IMR-90 (cell line): ENCODE measurements at regions not wholly inside any gene's neighbourhood (a gene's known extent, or its start where the extent isn't known, plus 50 kb on each side); places are given as distances from the start of the nearest gene placed in this dataset.

Source experiments
- ATAC-seq: fragments of 200-7000 bp; cut with Tn5 transposase; 2 replicates; pipeline ENCODE4 v1.9.1; 2020; ENCODE audit warnings: low read depth, mild to moderate bottlenecking, moderate library complexity
- BruUV-seq: library from RNA; stranded (reverse); fragments of 400-500 nt; replicated peaks from 2 replicates; lab custom pipeline; 2021; lab: Mats Ljungman, UMichigan
- CTCF ChIA-PET: fragments of 300-600 bp; formaldehyde crosslinking; extraction: SDS; loops from one replicate; lab custom pipeline; 2021; ENCODE audit warnings: antibody characterized with exemption; lab: Yijun Ruan, JAX
- POLR2A ChIA-PET: fragments of 300-600 bp; sonication (Branson Sonifier 250); formaldehyde crosslinking; loops from one replicate; lab custom pipeline; 2022; ENCODE audit warnings: antibody characterized with exemption; ENCODE audit not compliant: unreplicated experiment; lab: Charles Lee
- DNase-seq: peaks from one replicate; pipeline ENCODE4 v3.0.0; 2013
- H2AFZ ChIP-seq: replicated peaks from 2 replicates; pipeline ENCODE3; 2013; ENCODE audit warnings: low read length, mild to moderate bottlenecking; ENCODE audit not compliant: poor library complexity
- H2AK5ac ChIP-seq: 2 replicates; pipeline ENCODE4 v1.6.1; 2013; ENCODE audit warnings: low read depth, low read length, inconsistent platforms
- H2AK9ac ChIP-seq: replicated peaks from 2 replicates; pipeline ENCODE3; 2013; ENCODE audit warnings: mild to moderate bottlenecking, low read depth, low read length, moderate library complexity; ENCODE audit not compliant: poor library complexity
- H2BK120ac ChIP-seq: 2 replicates; pipeline ENCODE4 v1.6.1; 2013; ENCODE audit warnings: low read depth, low read length, inconsistent platforms
- H2BK15ac ChIP-seq: 3 replicates; pipeline ENCODE4 v1.6.1; 2013; ENCODE audit warnings: low read depth, low read length, inconsistent platforms
- H2BK20ac ChIP-seq: 2 replicates; pipeline ENCODE4 v1.6.1; 2013; ENCODE audit warnings: low read depth, mild to moderate bottlenecking, inconsistent platforms, low read length, moderate library complexity
- H2BK5ac ChIP-seq: 2 replicates; pipeline ENCODE4 v1.6.1; 2013; ENCODE audit warnings: mild to moderate bottlenecking, low read depth, low read length, inconsistent platforms; ENCODE audit not compliant: poor library complexity, severe bottlenecking
- H3K14ac ChIP-seq: replicated peaks from 2 replicates; pipeline ENCODE4 v1.6.1; 2013; ENCODE audit warnings: low read depth, low read length, inconsistent platforms
- H3K18ac ChIP-seq: 2 replicates; pipeline ENCODE4 v1.6.1; 2013; ENCODE audit warnings: low read depth, low read length, control low read depth
- H3K23ac ChIP-seq: 2 replicates; pipeline ENCODE4 v1.6.1; 2013; ENCODE audit warnings: low read depth, low read length, inconsistent platforms
- H3K27ac ChIP-seq: 2 replicates; pipeline ENCODE4 v1.5.1; 2013; ENCODE audit warnings: mild to moderate bottlenecking, control low read depth, low read length; ENCODE audit not compliant: insufficient read depth
- H3K27me3 ChIP-seq: 2 replicates; pipeline ENCODE4 v1.6.1; 2013; ENCODE audit warnings: low read length; ENCODE audit not compliant: control insufficient read depth, insufficient read depth
- H3K36me3 ChIP-seq: 2 replicates; pipeline ENCODE4 v1.6.1; 2013; ENCODE audit warnings: low read length, mixed read lengths; ENCODE audit not compliant: control insufficient read depth, insufficient read depth
- H3K4ac ChIP-seq: 2 replicates; pipeline ENCODE4 v1.6.1; 2013; ENCODE audit warnings: low read depth, low read length, inconsistent platforms
- H3K4me1 ChIP-seq: 2 replicates; pipeline ENCODE4 v1.6.1; 2013; ENCODE audit warnings: low read length, mixed read lengths; ENCODE audit not compliant: control insufficient read depth, insufficient read depth
- H3K4me2 ChIP-seq: 2 replicates; pipeline ENCODE4 v1.6.1; 2013; ENCODE audit warnings: low read depth, mild to moderate bottlenecking, control low read depth, low read length, moderate library complexity
- H3K4me3 ChIP-seq: 2 replicates; pipeline ENCODE4 v1.5.1; 2013; ENCODE audit warnings: low read depth, mild to moderate bottlenecking, control low read depth, low read length, moderate library complexity; ENCODE audit not compliant: insufficient read depth
- H3K56ac ChIP-seq: 2 replicates; pipeline ENCODE4 v1.6.1; 2013; ENCODE audit warnings: low read length, inconsistent platforms; ENCODE audit not compliant: insufficient read depth; ENCODE audit errors: extremely low read depth
- H3K79me1 ChIP-seq, 2 experiments: 2 replicates each; pipeline ENCODE4 v1.6.1; 2013; ENCODE audit warnings: low read length in 2 of 2, inconsistent platforms in 1 of 2, low read depth in 1 of 2
- H3K9ac ChIP-seq: 2 replicates; pipeline ENCODE4 v1.6.1; 2013; ENCODE audit warnings: low read depth, low read length, control low read depth
- H3K9me1 ChIP-seq: 2 replicates; pipeline ENCODE4 v1.6.1; 2013; ENCODE audit warnings: low read length, inconsistent platforms; ENCODE audit not compliant: insufficient read depth
- H3K9me3 ChIP-seq: 2 replicates; pipeline ENCODE4 v1.6.1; 2013; ENCODE audit warnings: low read length; ENCODE audit not compliant: control insufficient read depth, insufficient read depth
- H4K20me1 ChIP-seq: 2 replicates; pipeline ENCODE4 v1.6.1; 2013; ENCODE audit warnings: low read length, inconsistent platforms; ENCODE audit not compliant: insufficient read depth
- H4K5ac ChIP-seq: 2 replicates; pipeline ENCODE4 v1.6.1; 2013; ENCODE audit warnings: mild to moderate bottlenecking, low read depth, low read length, control low read depth
- H4K8ac ChIP-seq, 2 experiments: 2 replicates each; pipeline ENCODE4 v1.6.1; 2013; ENCODE audit warnings: low read depth in 2 of 2, low read length in 2 of 2, control low read depth in 1 of 2, inconsistent platforms in 1 of 2
- H4K91ac ChIP-seq: 2 replicates; pipeline ENCODE4 v1.6.1; 2013; ENCODE audit warnings: low read depth, low read length, inconsistent platforms; ENCODE audit not compliant: insufficient read depth
- BHLHE40 ChIP-seq: fragments of 150-350 bp; IDR thresholded peaks from 2 replicates; pipeline ENCODE4 v1.6.1; 2016; ENCODE audit warnings: mild to moderate bottlenecking, low read depth, low read length
- CEBPB ChIP-seq: IDR thresholded peaks from 2 replicates; pipeline ENCODE4 v1.6.1; 2012; ENCODE audit warnings: low read depth, low read length, improper control_type of control experiment
- CHD1 ChIP-seq: IDR thresholded peaks from 2 replicates; pipeline ENCODE4 v1.6.1; 2012; ENCODE audit warnings: low read depth, low read length, improper control_type of control experiment
- FOS ChIP-seq: fragments of 150-350 bp; IDR thresholded peaks from 2 replicates; pipeline ENCODE4 v1.6.1; 2016; ENCODE audit warnings: low read depth, low read length
- MAFK ChIP-seq: IDR thresholded peaks from 2 replicates; pipeline ENCODE4 v1.6.1; 2012; ENCODE audit warnings: low read depth, low read length, improper control_type of control experiment
- MAZ ChIP-seq: IDR thresholded peaks from 2 replicates; pipeline ENCODE4 v1.6.1; 2012; ENCODE audit warnings: low read depth, mild to moderate bottlenecking, low read length, improper control_type of control experiment, moderate library complexity, borderline replicate concordance
- MXI1 ChIP-seq: IDR thresholded peaks from 2 replicates; pipeline ENCODE4 v1.6.1; 2012; ENCODE audit warnings: low read depth, mild to moderate bottlenecking, low read length, moderate library complexity, borderline replicate concordance
- NFE2L2 ChIP-seq: fragments of 150-350 bp; IDR thresholded peaks from 2 replicates; pipeline ENCODE4 v1.6.1; 2016; ENCODE audit warnings: low read depth, mild to moderate bottlenecking, low read length
- POLR2A ChIP-seq: IDR thresholded peaks from 2 replicates; pipeline ENCODE4 v1.6.1; 2012; ENCODE audit warnings: mild to moderate bottlenecking, low read depth, low read length
- RAD21 ChIP-seq: IDR thresholded peaks from 2 replicates; pipeline ENCODE4 v1.6.1; 2012; ENCODE audit warnings: low read length, improper control_type of control experiment
- RCOR1 ChIP-seq: IDR thresholded peaks from 2 replicates; pipeline ENCODE4 v1.6.1; 2012; ENCODE audit warnings: mild to moderate bottlenecking, low read length, improper control_type of control experiment; ENCODE audit not compliant: insufficient replicate concordance
- RFX5 ChIP-seq: IDR thresholded peaks from 2 replicates; pipeline ENCODE4 v1.8.0; 2012; ENCODE audit warnings: low read depth, mild to moderate bottlenecking, low read length, moderate library complexity
- SMC3 ChIP-seq: fragments of 150-350 bp; IDR thresholded peaks from 2 replicates; pipeline ENCODE4 v1.6.1; 2016; ENCODE audit warnings: low read depth, mild to moderate bottlenecking, antibody characterized with exemption, low read length, moderate library complexity
- WGBS, 2 experiments: methylation state at CpG; one replicate each; pipeline versions ENCODE4 v1.1.5 to v1.1.7; 2013; ENCODE audit warnings: missing lambda C conversion rate in 2 of 2; ENCODE audit not compliant: insufficient read length in 1 of 2; ENCODE audit errors: extremely low coverage in 2 of 2; 5-methylcytosine and 5-hydroxymethylcytosine counted together
- dilution Hi-C: fragments of 300-500 bp; cut with HindIII; formaldehyde crosslinking; loops from one replicate; pipeline ENCODE4 v1.14.3; 2018; ENCODE audit warnings: low sequenced_read_pairs; ENCODE audit not compliant: unreplicated experiment
- in situ Hi-C: fragments of 300-500 bp; cut with MboI; formaldehyde crosslinking; loops from 3 replicates; pipeline ENCODE4 v1.14.3; 2019; ENCODE audit warnings: low sequenced_read_pairs, inconsistent platforms, mixed read lengths
- intact Hi-C: fragments of 100-400 bp; cut with micrococcal nuclease; formaldehyde crosslinking; loops from 2 replicates; pipeline ENCODE4 v1.10.0; 2022
- TF ChIP-seq, protein P1 (sequence below): fragments of 150-350 bp; IDR thresholded peaks from 2 replicates; pipeline ENCODE4 v1.6.1; 2016; ENCODE audit warnings: low read depth, mild to moderate bottlenecking, low read length, moderate library complexity, borderline replicate concordance
- TF ChIP-seq, protein P2 (sequence below): conservative IDR thresholded peaks from 2 replicates; pipeline ENCODE4 v1.5.1; 2012; ENCODE audit warnings: mild to moderate bottlenecking, low read depth, low read length, improper control_type of control experiment
- TF ChIP-seq, protein P3 (sequence below): fragments of 150-350 bp; IDR thresholded peaks from 2 replicates; pipeline ENCODE4 v1.6.1; 2017; ENCODE audit warnings: mild to moderate bottlenecking, antibody characterized with exemption, low read length, low read depth

DNA sequence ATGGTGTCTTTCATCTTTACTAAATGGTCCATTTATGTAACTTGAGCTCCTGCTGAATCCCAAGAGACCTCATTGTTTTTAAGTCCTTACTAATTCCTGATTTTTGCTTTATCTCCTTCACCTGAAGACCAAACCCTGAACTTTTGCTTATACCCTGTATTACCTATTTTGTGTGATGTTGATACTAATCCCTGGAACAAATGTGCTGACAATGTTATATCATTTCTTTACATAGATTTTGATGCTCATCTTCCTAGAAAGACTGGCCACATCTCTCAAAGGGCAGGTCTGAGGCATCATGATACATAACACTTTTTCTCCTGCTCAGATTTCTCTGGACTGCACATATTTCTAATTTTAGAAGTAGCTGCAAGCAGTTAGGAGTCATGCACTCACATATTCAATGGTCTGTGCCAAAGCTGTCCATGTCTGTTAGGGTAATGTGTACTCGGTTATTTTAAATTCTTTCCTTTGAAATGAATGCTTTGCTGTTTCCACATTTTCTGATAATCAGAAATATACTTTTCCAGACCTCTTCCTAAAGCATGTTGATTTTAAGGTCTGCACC is 427.9 kb upstream of the HNRNPA3 start:
- Histone ChIP-seq H4K8ac (no peak overlapping the region), H2BK15ac (no peak overlapping the region), H3K23ac (no peak overlapping the region), H2BK120ac (no peak overlapping the region), H3K56ac (no peak overlapping the region), H3K9me3 (no peaks in the 10 kb centered on the region), H3K36me3 (no peaks in the 10 kb centered on the region), H2AK5ac (no peak overlapping the region), H3K18ac (no peak overlapping the region), H4K5ac (no peak overlapping the region), H3K27ac (no peak overlapping the region), H3K4me1 (no peaks in the 10 kb centered on the region), H2AFZ (no peak overlapping the region), H3K27me3 (no peaks in the 10 kb centered on the region), H3K79me1 (no peaks in the 10 kb centered on the region), H4K91ac (no peak overlapping the region), H3K9me1 (no peaks in the 10 kb centered on the region), H2BK5ac (no peak overlapping the region), H2BK20ac (no peak overlapping the region), H2AK9ac (no peak overlapping the region), H4K20me1 (no peaks in the 10 kb centered on the region), H3K4me3 (no peak overlapping the region), H3K9ac (no peak overlapping the region), H3K14ac (no peak overlapping the region), H3K4ac (no peak overlapping the region), H3K4me2 (no peak overlapping the region)
- intact Hi-C loops (no loop called here), dilution Hi-C loops (no loop called here), in situ Hi-C loops (no loop called here)
- TF ChIP-seq POLR2A, result no peak
- TF ChIP-seq FOS, result no peak
- TF ChIP-seq, protein P1, sequence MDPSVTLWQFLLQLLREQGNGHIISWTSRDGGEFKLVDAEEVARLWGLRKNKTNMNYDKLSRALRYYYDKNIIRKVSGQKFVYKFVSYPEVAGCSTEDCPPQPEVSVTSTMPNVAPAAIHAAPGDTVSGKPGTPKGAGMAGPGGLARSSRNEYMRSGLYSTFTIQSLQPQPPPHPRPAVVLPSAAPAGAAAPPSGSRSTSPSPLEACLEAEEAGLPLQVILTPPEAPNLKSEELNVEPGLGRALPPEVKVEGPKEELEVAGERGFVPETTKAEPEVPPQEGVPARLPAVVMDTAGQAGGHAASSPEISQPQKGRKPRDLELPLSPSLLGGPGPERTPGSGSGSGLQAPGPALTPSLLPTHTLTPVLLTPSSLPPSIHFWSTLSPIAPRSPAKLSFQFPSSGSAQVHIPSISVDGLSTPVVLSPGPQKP, result no peak
- TF ChIP-seq, protein P2, sequence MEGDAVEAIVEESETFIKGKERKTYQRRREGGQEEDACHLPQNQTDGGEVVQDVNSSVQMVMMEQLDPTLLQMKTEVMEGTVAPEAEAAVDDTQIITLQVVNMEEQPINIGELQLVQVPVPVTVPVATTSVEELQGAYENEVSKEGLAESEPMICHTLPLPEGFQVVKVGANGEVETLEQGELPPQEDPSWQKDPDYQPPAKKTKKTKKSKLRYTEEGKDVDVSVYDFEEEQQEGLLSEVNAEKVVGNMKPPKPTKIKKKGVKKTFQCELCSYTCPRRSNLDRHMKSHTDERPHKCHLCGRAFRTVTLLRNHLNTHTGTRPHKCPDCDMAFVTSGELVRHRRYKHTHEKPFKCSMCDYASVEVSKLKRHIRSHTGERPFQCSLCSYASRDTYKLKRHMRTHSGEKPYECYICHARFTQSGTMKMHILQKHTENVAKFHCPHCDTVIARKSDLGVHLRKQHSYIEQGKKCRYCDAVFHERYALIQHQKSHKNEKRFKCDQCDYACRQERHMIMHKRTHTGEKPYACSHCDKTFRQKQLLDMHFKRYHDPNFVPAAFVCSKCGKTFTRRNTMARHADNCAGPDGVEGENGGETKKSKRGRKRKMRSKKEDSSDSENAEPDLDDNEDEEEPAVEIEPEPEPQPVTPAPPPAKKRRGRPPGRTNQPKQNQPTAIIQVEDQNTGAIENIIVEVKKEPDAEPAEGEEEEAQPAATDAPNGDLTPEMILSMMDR, result no peak
- no peak for TF ChIP-seq MAFK
- no peak for TF ChIP-seq MXI1
- TF ChIP-seq BHLHE40, result no peak
- no peak for TF ChIP-seq SMC3
- TF ChIP-seq CHD1, result no peak
- no peak for TF ChIP-seq RAD21
- TF ChIP-seq RFX5, result no peak
- no peak for TF ChIP-seq MAZ
- TF ChIP-seq NFE2L2, result no peak
- TF ChIP-seq, protein P3, sequence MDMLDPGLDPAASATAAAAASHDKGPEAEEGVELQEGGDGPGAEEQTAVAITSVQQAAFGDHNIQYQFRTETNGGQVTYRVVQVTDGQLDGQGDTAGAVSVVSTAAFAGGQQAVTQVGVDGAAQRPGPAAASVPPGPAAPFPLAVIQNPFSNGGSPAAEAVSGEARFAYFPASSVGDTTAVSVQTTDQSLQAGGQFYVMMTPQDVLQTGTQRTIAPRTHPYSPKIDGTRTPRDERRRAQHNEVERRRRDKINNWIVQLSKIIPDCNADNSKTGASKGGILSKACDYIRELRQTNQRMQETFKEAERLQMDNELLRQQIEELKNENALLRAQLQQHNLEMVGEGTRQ, result no peak
- TF ChIP-seq CEBPB, result no peak
- TF ChIP-seq RCOR1, result no peak
- POLR2A ChIA-PET, result no interaction called here
- CTCF ChIA-PET, result no interaction called here
- no TSS peak for BruUV-seq
- no peak for ATAC-seq
- DNase-seq, result no peak
- WGBS, 2 experiments, result no CpG with 5 or more reads among the region's 1 CpG
